Rectal smooth muscle tissue (tissue), 1 donor: ENCODE measurements at regions not wholly inside any gene's neighbourhood (a gene's known extent, or its start where the extent isn't known, plus 50 kb on each side); places are given as distances from the start of the nearest gene placed in this dataset.

Experiments used
- H3K27ac ChIP-seq: one replicate; pipeline ENCODE4 v1.7.0; 2013; ENCODE audit warnings: low read depth, low read length, inconsistent platforms
- H3K27me3 ChIP-seq: one replicate; pipeline ENCODE4 v1.7.0; 2013; ENCODE audit warnings: low read length; ENCODE audit not compliant: control insufficient read depth, insufficient read depth
- H3K36me3 ChIP-seq: one replicate; pipeline ENCODE4 v1.7.0; 2013; ENCODE audit warnings: low read length; ENCODE audit not compliant: control insufficient read depth, insufficient read depth
- H3K4me1 ChIP-seq: one replicate; pipeline ENCODE4 v1.7.0; 2013; ENCODE audit warnings: low read length; ENCODE audit not compliant: control insufficient read depth, insufficient read depth
- H3K4me3 ChIP-seq: one replicate; pipeline ENCODE4 v1.7.0; 2013; ENCODE audit warnings: low read length
- H3K9ac ChIP-seq: one replicate; pipeline ENCODE4 v1.7.0; 2013; ENCODE audit warnings: low read length

DNA sequence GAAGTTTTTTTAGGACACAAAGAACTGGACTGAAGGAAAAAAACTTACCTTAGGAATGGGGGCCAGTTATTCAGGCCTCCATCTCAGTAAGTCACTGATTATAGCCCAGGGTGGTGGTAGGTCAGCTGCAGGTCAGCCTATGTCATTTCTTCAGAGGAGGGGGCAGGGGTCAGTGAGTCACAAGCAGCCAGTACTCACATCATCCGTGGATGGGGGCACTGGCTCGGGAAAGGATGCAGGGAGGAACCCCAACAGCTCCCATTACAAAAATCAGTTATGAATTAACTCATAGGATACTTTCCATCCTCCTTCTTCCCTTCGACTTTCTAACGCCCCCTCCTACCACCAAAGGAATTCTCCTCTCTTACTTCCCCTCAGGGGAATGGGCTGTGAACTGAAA, 578.3 kb downstream of the PDCD6IP start:
- Histone ChIP-seq H3K9ac (no peak overlapping the region), H3K4me3 (no peak overlapping the region), H3K27ac (no peak overlapping the region), H3K4me1 (no peaks in the 10 kb centered on the region), H3K36me3 (no peaks in the 10 kb centered on the region), H3K27me3 (no peaks in the 10 kb centered on the region)

DNA sequence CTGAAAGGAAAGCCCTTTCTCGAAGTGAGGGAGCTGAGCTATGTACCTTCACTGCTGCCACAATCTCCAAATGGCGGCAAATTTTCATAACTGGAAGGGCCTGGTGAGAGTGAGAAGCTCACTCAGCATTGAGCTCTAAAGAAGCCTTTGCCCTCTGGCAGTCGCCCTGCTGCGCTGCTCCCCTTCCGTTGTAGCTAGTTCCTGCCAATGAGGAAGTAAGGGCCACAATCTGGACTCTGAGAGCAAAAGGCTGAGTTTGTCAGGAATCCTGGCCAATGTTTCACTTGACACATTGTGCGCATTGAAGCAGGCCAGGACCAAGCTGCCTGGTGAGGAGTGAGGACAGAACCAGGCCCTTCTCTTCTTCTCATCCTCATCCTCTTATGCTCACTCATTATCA, 579.5 kb downstream of the PDCD6IP start:
- Histone ChIP-seq H3K27ac (no peak overlapping the region), H3K27me3 (no peaks in the 10 kb centered on the region), H3K36me3 (no peaks in the 10 kb centered on the region), H3K4me3 (no peak overlapping the region), H3K4me1 (no peaks in the 10 kb centered on the region), H3K9ac (no peak overlapping the region)

DNA sequence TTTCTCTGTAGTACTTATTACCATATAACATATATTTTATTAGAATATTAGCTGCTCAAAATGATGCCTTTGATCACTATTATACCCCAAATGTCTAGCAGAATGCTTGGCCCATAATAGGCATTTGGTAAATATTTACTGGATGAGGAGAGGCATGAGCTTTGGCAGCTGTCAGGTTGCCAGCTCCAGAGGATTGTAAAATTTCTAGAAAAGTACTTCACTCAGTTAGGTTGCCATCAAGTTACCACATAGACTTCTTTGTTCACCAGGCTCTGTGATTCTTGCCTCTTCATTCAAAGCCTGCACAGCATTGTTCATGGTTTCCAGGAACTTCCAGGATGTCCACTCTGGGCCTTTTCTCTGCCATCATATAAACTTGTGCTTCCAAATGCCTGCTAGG, 582.8 kb downstream of the PDCD6IP start:
- Histone ChIP-seq H3K4me1 (no peaks in the 10 kb centered on the region), H3K4me3 (no peak overlapping the region), H3K9ac (no peak overlapping the region), H3K27ac (no peak overlapping the region), H3K36me3 (no peaks in the 10 kb centered on the region), H3K27me3 (no peaks in the 10 kb centered on the region)

DNA sequence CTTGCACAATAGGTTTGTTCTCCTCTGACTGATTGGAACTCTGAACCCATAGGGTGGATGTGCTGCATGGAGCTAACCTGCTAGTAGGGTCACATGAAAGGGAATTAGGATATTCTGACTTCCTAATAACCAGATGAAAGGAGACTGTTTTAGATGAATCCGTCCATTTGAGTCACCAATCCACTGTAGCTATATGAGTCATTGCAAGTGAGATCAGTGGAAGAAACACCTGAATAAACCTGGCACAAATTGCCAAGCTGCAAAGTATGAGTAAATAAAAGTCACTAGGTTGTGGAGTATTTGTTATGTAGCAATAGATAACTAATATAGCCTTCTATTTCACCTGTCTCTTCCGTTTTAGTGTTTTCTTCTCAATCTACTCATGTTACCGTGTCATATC, 584.4 kb downstream of the PDCD6IP start:
- no peak overlapping the region for H3K4me3 ChIP-seq
- no peaks in the 10 kb centered on the region for H3K4me1 ChIP-seq
- no peak overlapping the region for H3K9ac ChIP-seq
- no peaks in the 10 kb centered on the region for H3K36me3 ChIP-seq
- H3K27me3 ChIP-seq: no peaks in the 10 kb centered on the region
- no peak overlapping the region for H3K27ac ChIP-seq

DNA sequence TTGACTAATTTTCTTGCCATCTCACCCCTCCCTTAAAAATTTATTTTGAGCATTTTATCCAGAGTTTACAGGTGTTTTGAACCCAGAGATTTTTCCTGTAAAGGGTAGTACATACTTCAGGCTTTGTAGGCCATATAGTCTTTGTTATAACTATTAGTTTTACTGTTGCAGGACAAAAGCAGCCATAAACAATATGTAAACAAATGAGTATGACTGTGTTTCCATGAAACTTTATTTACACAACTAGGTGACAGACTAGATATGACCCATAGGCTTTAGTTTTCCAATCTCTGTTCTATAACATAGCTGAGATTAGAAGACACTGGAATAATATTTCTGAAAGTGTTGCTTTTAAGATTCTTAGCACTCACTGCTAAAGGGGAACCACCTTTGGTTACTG, 587.9 kb downstream of the PDCD6IP start:
- Histone ChIP-seq H3K9ac (no peak overlapping the region), H3K4me1 (no peaks in the 10 kb centered on the region), H3K36me3 (no peaks in the 10 kb centered on the region), H3K27ac (no peak overlapping the region), H3K4me3 (no peak overlapping the region), H3K27me3 (no peaks in the 10 kb centered on the region)

DNA sequence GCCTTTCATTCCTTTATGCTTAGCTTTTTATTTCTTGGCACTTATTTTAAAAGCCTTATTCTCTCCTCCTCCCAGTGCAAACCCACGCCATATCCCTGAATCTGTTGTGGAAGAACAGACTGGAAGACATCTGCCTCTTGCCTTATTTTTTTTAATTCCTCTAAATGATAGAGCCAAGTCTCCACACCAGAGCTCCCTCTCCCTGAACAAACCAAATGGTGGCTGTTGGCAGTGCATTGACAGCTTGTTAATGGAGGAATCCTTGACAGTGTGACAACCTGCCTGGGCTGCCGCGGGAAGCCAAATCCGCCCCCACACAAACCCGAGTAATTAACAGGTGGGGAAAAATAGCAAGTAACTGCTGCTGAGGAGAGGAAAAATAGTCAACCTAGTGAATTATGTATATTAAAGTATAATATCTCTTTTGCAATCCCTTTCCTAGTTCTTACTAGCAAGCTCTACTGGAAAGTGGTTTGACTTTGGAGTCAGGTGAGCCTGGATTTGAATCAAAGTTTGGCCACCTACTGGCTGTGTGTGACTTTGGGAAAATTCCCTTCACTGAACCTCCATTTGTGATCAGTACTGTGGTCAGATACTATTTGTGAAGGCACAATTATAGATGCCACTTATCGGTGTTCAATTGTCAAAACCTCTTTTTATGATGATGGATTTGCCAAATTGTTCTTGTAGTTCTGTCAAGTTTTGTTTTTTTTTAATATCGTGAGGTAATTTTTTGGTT, 589.6 kb downstream of the PDCD6IP start:
- Histone ChIP-seq H3K4me3 (no peak overlapping the region), H3K9ac (no peak overlapping the region), H3K4me1 (no peaks in the 10 kb centered on the region), H3K36me3 (no peaks in the 10 kb centered on the region), H3K27ac (no peak overlapping the region), H3K27me3 (no peaks in the 10 kb centered on the region)

DNA sequence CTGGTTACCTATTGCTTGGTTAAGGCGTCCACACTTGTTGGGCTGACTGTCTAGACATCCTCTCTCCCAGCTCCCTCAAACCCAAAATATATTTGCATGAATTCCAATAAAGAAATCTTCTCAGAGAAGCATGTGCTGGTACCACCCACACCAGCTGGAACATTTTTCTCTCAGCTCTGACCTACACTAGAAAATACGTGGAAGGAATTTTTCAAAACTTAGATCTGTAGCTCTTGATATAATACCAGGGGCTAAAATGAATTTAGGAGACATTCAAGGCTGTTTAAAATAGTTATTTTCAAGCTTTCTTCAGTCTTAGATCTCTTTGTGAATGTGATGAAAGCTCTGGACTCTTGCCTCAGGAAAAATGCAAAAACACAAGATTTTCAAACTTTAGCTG, 590.4 kb downstream of the PDCD6IP start:
- Histone ChIP-seq H3K4me1 (no peaks in the 10 kb centered on the region), H3K4me3 (no peak overlapping the region), H3K9ac (no peak overlapping the region), H3K36me3 (no peaks in the 10 kb centered on the region), H3K27ac (no peak overlapping the region), H3K27me3 (no peaks in the 10 kb centered on the region)

DNA sequence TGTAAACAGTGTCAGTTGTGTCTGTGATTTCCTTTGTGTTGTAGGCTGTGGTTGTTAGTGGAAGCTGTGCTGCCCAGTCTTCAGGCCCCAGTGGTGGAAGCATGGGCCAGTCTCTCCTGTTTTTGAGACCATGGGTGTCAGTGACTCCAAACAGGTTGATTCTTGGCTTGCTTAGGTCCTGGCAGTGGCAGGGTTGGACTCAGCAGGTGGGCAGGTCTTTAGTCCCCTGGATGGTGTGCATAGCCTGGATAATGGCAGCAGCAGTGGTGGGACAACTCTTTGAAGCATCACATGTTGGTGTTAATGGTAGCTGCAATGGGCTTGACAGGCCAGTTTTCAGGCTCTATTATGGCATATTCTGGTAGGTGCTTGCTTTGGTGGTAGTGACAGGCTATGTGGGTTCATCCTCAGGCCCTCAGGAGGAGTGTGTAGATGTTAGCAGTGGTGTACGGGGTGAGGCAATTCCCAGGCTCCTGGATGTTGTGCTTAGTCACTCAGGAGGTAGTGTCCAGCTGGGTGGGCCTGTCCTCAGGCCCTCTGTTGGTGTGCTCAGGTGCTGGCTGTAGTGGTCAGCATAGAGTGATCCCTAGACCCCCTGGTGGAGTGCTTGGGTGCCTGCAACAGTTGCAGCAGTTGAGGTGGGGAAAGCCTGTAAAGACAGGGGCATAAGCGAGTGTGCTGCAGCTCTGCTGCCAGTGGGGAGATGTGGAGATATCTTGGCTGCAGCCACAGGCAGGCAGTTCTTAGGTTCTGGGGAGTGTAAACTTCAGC, 596.7 kb downstream of the PDCD6IP start:
- Histone ChIP-seq H3K9ac (no peak overlapping the region), H3K4me1 (no peaks in the 10 kb centered on the region)

DNA sequence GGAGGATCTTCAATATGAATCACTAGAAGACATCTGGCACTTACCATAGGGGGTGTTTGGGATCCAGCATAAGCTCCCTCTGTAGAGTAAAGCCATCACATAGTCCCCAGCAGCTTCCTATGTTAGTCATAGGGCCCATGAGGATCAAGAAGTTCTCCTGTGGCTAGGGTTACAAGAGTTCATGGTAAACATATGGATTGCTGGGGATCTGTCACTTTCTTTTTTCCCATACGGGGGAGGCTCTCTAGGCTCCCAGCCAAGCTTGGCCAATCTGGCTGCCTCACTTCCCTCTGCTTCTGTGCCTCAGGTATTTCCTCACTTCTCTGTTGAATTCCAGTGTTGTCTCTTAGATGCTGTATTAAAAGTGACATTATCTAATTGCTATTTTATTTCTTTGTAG, 597.9 kb downstream of the PDCD6IP start:
- Histone ChIP-seq H3K4me3 (no peak overlapping the region), H3K9ac (no peak overlapping the region), H3K4me1 (no peaks in the 10 kb centered on the region), H3K36me3 (no peaks in the 10 kb centered on the region), H3K27ac (no peak overlapping the region), H3K27me3 (no peaks in the 10 kb centered on the region)

More for the DNA sequence above, 596.7 kb downstream of the PDCD6IP start:
- H3K27ac ChIP-seq: no peak overlapping the region
- H3K27me3 ChIP-seq: no peaks in the 10 kb centered on the region
- H3K4me3 ChIP-seq: no peak overlapping the region
- no peaks in the 10 kb centered on the region for H3K36me3 ChIP-seq

DNA sequence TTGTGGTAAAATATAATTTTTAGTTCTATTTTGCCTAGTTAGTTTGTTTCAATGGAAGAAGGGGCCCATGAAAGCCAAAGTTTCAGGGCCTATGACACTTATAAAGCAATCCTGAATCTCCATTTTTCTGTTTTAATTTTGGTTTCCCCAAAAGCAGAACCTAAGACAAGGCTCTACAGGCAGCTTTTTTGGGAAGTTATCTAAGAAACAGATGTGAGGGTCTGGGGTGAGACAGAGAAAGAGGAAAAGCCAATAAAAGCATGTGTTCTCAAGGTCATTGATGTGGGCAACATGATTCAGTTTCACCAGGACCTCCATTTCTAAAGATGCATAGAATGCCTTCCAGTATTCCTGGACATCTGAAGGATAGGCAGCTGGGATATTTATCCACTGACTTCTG, 598.5 kb downstream of the PDCD6IP start:
- H3K4me1 ChIP-seq: no peaks in the 10 kb centered on the region
- no peaks in the 10 kb centered on the region for H3K36me3 ChIP-seq
- H3K27me3 ChIP-seq: no peaks in the 10 kb centered on the region
- no peak overlapping the region for H3K9ac ChIP-seq
- H3K27ac ChIP-seq: no peak overlapping the region
- H3K4me3 ChIP-seq: no peak overlapping the region

DNA sequence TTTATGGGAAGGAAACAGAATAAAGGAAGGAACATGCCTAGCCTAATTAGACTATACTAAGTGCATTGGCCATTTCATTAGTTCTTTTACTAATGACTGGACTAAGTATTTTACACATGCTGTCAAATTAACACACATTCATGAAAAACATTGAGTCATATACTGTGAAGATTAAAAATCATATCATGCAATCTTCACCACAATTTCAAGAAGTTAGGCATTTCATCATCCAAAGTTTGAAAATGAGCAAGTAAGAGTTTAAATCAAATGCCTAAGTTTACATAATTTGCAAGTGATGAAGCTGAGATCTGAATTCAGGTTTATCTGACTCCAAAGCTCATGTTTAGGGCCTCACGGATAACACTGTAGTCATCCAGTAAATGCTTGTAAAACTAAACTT, 601.0 kb downstream of the PDCD6IP start:
- no peak overlapping the region for H3K27ac ChIP-seq
- H3K4me1 ChIP-seq: no peaks in the 10 kb centered on the region
- no peak overlapping the region for H3K9ac ChIP-seq
- no peaks in the 10 kb centered on the region for H3K36me3 ChIP-seq
- no peaks in the 10 kb centered on the region for H3K27me3 ChIP-seq
- H3K4me3 ChIP-seq: no peak overlapping the region

DNA sequence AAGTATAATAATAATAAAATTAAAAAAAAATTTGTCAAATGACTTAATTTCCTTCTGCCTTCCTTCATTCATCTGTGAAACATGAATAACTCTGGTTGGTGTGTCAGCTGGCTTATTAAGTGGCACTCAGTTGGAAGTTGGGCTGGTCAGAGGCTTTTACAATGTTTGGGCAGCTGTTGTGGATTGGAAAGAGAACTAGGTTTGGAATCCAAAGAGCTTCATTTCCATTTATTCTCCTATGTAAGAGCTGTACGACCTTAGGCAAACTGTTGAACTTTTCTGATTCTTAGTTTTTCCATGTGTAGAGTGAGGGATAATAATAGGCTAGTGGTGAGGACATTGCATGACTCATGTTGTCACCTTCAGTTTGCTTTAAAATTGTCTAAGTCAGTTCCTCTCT, 606.7 kb downstream of the PDCD6IP start:
- H3K4me1 ChIP-seq: no peaks in the 10 kb centered on the region
- H3K27ac ChIP-seq: no peak overlapping the region
- no peaks in the 10 kb centered on the region for H3K36me3 ChIP-seq
- no peak overlapping the region for H3K9ac ChIP-seq
- H3K4me3 ChIP-seq: no peak overlapping the region
- no peaks in the 10 kb centered on the region for H3K27me3 ChIP-seq

DNA sequence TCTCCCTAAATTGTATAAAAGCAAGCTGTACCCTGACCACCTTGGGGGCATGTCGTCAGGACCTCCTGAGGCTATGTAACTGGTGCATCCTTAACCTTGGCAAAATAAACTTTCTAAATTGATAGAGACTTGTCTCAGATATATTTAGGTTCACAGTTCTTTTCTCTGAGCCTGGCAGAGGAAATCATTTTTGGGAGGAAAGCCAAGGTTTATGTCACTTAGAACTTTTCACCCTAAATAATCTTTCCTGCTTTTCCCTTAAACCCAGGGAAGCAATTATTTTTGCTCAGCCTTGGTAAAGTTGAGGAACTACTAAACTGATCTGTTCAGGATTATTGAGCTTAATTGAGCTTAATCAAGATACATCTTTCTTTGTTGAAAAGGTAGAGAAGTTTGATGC, 608.9 kb downstream of the PDCD6IP start:
- no peaks in the 10 kb centered on the region for H3K4me1 ChIP-seq
- no peaks in the 10 kb centered on the region for H3K36me3 ChIP-seq
- H3K27ac ChIP-seq: no peak overlapping the region
- H3K27me3 ChIP-seq: no peaks in the 10 kb centered on the region
- no peak overlapping the region for H3K9ac ChIP-seq
- no peak overlapping the region for H3K4me3 ChIP-seq
